ENCODE measurements at regions not wholly inside any gene's neighbourhood (a gene's known extent, or its start where the extent isn't known, plus 50 kb on each side); places are given as distances from the start of the nearest gene placed in this dataset.

- Histone ChIP-seq H3K4me3 (no peak overlapping the region), H3K27ac (ENCODE audit: low read depth in 1 of 2, low read length in 1 of 2) (no peak overlapping the region), H3K4me1 (ENCODE audit: control insufficient read depth in 5 of 5, insufficient read depth in 5 of 5, low read length in 5 of 5) (peaks cover 0 to 2% (median 0%) of the 10 kb centered on the region in 5 donors), H3K27me3 (ENCODE audit: control insufficient read depth in 3 of 3, insufficient read depth in 3 of 3, low read length in 2 of 3) (no peaks in the 10 kb centered on the region), H3K36me3 (ENCODE audit: control insufficient read depth in 4 of 4, insufficient read depth in 4 of 4, low read length in 4 of 4) (no peaks in the 10 kb centered on the region), H3K9me3 (ENCODE audit: control insufficient read depth in 4 of 4, insufficient read depth in 3 of 4, low read length in 3 of 4) (peaks cover 0 to 8% (median 0%) of the 10 kb centered on the region in 4 donors), H3K9ac (ENCODE audit: insufficient read depth in 1 of 2, low read length in 2 of 2) (no peak overlapping the region)
- WGBS, 2 donors: 87 to 88% methylated on average over 1 of the region's 1 CpG
- DNase-seq (no peak), ATAC-seq (ENCODE audit: insufficient read depth, low FRiP score) (no peak)
- no peak for TF ChIP-seq CTCF (IDR thresholded peaks at IDR 0.05; ENCODE audit: control extremely low read depth, extremely low read depth)
Observed at GRCh38 chr6:9439621-9440330, 975.1 kb downstream of the TFAP2A start.

GRCh38 chr6:9437836-9438235 lies 977.0 kb downstream of the TFAP2A start:
- WGBS, 2 donors: 92 to 95% methylated on average over 3 of the region's 3 CpGs

GRCh38 chr6:9435281-9435680 lies 979.6 kb downstream of the TFAP2A start:
- WGBS, 2 donors: 57 to 62% methylated on average over 4 of the region's 4 CpGs
- Histone ChIP-seq H3K9me3 (ENCODE audit: control insufficient read depth in 4 of 4, insufficient read depth in 3 of 4, low read length in 3 of 4) (no peaks in the 10 kb centered on the region), H3K9ac (ENCODE audit: insufficient read depth in 1 of 2, low read length in 2 of 2) (no peak overlapping the region), H3K4me1 (ENCODE audit: control insufficient read depth in 5 of 5, insufficient read depth in 5 of 5, low read length in 5 of 5) (peaks cover 0 to 2% (median 0%) of the 10 kb centered on the region in 5 donors), H3K36me3 (ENCODE audit: control insufficient read depth in 4 of 4, insufficient read depth in 4 of 4, low read length in 4 of 4) (no peaks in the 10 kb centered on the region), H3K4me3 (no peak overlapping the region), H3K27ac (ENCODE audit: low read depth in 1 of 2, low read length in 1 of 2) (no peak overlapping the region), H3K27me3 (ENCODE audit: control insufficient read depth in 3 of 3, insufficient read depth in 3 of 3, low read length in 2 of 3) (no peaks in the 10 kb centered on the region)
- no peak for DNase-seq
- ATAC-seq (ENCODE audit: insufficient read depth, low FRiP score): no peak
- TF ChIP-seq CTCF (IDR thresholded peaks at IDR 0.05; ENCODE audit: control extremely low read depth, extremely low read depth): no peak

More at GRCh38 chr6:9437836-9438235, 977.0 kb downstream of the TFAP2A start:
- ATAC-seq (ENCODE audit: insufficient read depth, low FRiP score) (no peak), DNase-seq (no peak)
- no peak overlapping the region for H3K9ac ChIP-seq (ENCODE audit: insufficient read depth in 1 of 2, low read length in 2 of 2)
- no peak for TF ChIP-seq CTCF (IDR thresholded peaks at IDR 0.05; ENCODE audit: control extremely low read depth, extremely low read depth)
- peaks cover 0 to 2% (median 0%) of the 10 kb centered on the region in 5 donors for H3K4me1 ChIP-seq (ENCODE audit: control insufficient read depth in 5 of 5, insufficient read depth in 5 of 5, low read length in 5 of 5)
- no peaks in the 10 kb centered on the region for H3K27me3 ChIP-seq (ENCODE audit: control insufficient read depth in 3 of 3, insufficient read depth in 3 of 3, low read length in 2 of 3)
- no peak overlapping the region for H3K27ac ChIP-seq (ENCODE audit: low read depth in 1 of 2, low read length in 1 of 2)
- H3K4me3 ChIP-seq: no peak overlapping the region
- H3K9me3 ChIP-seq (ENCODE audit: control insufficient read depth in 4 of 4, insufficient read depth in 3 of 4, low read length in 3 of 4): no peaks in the 10 kb centered on the region
- H3K36me3 ChIP-seq (ENCODE audit: control insufficient read depth in 4 of 4, insufficient read depth in 4 of 4, low read length in 4 of 4): no peaks in the 10 kb centered on the region
